GM19452 (cell line): ENCODE measurements at regions not wholly inside any gene's neighbourhood (a gene's known extent, or its start where the extent isn't known, plus 50 kb on each side); places are given as distances from the start of the nearest gene placed in this dataset.

Experiments
- ATAC-seq: cut with Tn5 transposase; IDR thresholded peaks from one replicate; pipeline ENCODE4 v1.9.1; 2021; ENCODE audit not compliant: unreplicated experiment

DNA sequence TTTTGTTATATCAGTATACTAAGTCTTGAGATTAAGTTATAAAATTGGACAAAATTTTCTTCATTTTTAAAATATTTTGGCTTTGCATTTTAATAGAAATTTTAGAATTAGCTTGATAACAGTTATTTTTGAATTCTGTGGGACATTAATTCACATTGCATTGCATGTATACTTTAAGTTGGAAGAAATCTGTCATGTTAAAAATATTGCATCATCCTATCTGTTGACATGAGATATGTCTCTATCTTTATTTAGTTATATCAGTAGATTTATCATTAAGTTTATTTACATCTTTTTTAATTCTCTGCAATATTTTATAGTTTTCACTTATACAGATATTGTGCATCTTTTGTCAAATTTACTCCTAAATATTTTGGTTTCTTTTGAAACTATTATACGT, 904.6 kb upstream of the NR2F2 start:
- ATAC-seq, result no peak

DNA sequence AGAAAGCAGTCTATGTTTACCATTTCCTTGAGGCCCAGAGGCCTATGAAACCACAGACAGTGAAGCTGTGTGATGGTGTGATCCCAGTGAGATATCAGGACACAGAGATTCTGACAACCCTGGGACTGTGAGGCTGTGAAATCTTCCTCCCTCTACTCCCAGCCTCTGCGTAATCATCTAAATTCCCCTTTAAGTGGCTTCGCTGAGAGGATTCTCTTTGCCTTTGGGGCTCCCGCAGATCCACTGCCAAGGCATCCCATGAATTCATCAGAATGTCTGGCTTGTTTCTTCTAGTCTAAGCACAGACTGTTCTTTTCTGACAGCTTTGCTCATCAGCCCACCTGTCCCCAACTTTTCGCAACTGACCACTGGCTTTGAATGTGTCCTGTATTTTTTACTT, 901.2 kb upstream of the NR2F2 start:
- no peak for ATAC-seq

DNA sequence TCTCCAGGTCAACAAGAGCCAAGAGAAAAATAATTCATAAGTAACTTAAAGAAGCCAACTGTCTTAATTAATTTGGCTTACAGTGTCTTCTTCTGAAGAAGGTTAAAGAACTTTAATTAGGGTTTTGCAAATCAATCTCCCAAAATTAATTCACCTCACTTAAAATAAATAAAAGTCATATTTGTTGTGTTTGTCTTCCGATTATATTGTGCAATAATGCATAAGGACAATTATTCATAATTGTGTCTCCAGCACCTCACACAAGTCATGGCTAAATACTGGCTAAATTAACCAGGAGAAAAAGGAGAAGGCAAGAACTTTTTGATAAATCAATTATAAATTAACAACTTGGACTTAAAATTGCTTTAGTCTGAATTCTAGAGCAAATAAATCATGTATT, 899.0 kb upstream of the NR2F2 start:
- no peak for ATAC-seq

GRCh38 chr15:95432878-95433405, 897.6 kb upstream of the NR2F2 start:
- ATAC-seq, result no peak

DNA sequence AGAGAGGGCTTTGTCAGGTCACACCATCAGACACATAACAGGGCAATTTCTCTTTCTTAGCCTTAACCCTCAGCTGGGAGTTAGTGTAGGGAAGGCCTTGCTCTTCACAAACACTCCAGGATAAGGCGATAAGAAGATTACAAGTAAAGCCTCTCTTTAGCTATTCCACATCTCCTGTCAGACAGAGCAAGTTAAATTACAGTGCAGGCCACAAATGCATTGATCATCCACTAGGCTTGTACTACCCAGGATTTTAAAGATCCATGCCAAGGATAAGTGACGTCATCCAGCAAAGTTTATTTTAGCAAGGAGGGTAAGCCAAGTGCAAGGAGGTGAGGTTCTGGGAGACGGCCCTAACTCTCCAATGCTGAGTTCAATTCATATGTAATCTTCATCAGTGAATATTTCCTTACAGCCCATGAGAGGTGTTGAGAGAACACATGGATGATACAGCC, 890.6 kb upstream of the NR2F2 start:
- no peak for ATAC-seq

- no peak for ATAC-seq
Observed at GRCh38 chr15:95440712-95441111, 889.8 kb upstream of the NR2F2 start.

GRCh38 chr15:95442107-95442719, 888.3 kb upstream of the NR2F2 start:
- no peak for ATAC-seq

DNA sequence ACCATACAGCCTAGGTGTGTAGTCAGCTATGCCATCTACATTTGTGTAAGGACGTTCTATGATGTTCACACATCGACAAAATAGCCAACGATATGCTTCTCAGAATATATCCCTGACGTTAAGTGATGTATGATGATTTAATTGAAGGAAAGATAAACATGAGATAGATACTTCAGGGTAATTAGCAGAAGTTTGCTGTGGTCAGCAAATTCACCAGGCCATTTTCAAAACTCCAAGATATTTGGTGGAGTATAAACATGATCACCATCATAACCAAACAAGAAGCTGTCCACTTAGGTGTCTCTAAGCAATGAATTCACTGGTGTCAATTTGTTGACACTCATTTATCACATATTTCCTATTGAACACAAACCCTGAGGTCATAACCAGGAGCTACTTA, 885.6 kb upstream of the NR2F2 start:
- no peak for ATAC-seq

DNA sequence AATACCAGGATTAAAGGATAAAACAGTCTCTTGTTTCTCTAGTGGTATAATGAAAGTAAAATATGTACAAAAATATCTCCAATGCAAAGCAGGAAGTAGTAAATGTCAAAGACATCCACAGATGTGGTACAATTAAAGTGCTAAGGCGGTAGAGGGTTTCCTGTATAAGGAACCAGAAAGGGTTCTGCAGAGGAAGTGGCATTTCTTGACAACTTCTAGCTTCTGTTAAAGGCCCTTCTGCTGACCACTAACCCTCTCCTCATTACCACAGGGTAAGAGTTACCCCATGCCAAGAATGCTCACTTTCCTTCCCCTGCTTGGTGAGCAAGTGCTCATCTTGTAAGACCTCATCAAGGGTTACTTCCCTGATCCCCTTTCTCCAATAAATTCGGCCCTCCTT, 883.6 kb upstream of the NR2F2 start:
- ATAC-seq, result no peak

- no peak for ATAC-seq
Observed at GRCh38 chr15:95447486-95447885, 883.0 kb upstream of the NR2F2 start.

DNA sequence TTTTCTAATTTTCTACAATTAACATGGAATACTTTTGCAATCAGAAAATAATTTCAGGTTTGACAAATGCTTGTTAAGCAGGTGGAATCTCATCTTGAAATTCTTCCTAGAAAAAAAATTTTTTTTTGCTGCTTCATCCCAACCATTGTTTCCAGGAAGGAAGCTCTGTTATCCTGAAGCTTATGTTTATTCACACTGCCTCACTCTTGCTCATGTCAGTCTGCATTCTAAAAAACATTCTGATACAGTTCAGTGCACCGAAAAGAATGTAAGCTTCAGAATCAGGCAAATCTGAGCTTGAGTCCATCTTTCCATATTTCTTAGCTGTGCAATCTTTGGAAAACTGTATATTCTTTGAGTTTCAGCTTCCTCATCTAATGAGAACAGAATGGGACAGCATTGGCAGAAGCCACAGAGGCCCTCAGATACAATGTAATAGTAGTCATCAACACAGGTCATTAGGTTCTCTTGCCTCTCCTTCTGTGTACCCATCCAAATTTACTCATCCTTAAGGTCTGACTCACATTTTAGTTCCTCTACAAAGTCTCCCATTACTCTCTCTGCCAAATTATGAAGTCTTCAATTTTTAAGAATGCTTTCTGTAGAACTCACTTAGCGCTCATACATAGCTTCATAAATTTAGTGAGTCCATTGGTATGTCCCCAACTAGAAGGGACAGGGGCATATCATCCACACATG, 881.8 kb upstream of the NR2F2 start:
- no peak for ATAC-seq

DNA sequence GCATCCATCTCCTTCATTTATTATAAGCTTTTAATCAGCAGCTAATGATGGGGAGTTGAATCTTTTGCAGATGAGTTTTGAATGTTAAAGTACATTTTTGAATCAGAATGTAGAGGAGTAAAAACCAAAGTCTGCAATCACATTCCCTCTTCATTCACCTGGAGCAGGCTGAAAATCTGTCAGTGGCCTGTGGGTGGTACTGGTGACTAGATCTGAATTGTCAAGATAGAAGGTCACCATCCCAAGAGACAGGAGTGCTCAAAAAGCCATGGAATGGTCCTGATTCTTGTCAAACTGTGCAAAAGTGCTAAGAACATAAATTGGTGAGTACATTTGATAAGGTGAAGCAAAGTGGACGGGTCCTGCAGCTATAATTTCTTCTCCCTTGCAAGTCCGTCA, 881.3 kb upstream of the NR2F2 start:
- no peak for ATAC-seq

DNA sequence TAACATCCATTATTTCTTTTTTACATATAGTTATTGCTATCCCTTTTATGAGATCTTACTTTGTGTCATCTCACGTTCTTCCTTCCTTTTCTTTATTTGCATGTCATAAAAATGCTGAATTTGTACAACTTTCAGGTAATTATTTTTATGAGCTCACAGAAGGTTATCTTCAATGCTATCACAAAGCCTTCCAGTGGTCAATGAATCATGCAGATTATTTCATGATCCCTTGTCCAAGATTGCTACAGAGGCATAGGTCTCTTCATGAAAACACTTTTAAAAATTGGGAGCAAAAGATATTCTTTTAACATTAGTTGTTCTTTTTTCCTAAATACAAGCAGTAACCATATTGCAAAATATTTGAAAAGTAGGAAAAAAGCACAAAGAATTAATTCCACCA, 880.1 kb upstream of the NR2F2 start:
- no peak for ATAC-seq

DNA sequence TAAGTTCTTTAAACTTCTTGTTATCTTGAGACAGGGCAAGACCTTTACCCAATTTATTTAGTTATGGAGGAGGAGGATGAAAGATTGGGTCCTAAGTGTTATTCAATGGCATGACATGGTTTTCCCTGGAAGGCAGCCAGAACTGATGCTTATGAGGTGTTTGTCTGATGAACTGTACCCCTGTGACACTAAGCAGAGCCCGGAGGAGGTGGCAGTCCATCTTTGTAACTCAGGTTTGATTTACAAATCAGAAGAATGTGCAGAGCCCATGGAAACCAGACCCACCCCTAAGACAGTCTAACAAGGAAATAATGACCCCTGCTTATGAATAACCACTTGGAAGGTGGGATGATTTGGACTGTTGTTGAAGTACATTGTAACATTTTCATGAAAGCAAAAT, 878.6 kb upstream of the NR2F2 start:
- ATAC-seq, result no peak

DNA sequence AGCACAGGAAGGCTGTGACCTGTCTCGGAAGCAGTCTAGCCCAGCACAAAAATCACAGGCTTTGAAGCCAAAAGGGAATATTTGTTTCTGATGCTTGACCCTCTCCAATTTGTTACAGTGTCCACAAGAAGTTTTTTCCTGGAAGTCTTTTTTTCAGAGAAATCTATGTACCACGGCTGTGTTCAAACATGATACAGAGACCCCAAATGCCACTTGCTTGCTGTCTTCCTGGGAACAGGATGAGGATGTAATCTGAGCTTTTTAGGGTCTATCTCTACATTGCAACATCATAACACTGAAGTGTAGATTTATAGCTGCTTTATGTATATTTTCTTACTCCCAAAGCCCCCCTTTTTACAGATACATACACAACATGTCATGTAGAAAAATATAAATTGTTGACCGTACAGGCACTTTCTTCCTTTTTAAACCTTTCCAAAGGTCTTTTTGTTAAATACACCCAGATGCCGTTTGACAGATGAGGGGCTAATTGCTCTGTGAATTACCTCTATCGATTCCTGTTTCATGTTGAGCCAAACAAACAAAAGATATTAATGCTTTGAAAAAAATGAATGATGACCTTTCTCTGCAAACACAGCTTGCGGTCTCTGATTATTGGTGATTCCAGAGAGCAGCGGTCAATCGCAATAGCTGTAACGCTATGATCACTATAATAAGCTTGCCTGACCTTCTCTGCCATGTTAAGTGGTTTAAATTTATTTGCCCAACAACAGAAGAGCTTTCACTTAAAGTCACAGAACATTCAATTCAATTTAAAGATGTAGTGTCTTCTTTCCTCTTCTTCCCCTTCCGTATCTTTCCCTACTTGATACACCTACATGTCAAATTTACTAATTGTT, 875.9 kb upstream of the NR2F2 start:
- ATAC-seq, result no peak

GRCh38 chr15:95457520-95457919, 873.0 kb upstream of the NR2F2 start:
- ATAC-seq, result no peak

DNA sequence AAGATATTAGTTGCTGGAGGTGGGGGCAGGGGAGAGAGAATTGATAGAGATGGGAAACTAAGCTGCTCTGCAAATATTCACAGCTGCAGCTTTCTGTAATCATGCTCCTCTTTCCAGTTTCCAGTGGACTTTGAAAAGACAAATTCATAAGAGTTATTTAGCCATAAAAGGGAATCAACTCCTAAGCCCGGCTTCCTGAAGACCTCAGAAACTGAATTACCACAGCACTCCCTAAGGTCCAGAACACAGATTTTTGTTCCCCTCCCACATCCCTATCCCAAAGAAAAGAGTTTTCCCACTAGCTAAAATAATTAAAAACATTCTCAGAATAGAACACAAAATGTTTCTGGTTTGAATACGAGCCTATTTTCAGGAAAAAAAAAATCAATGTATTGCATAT, 871.8 kb upstream of the NR2F2 start:
- ATAC-seq, result no peak

- no peak for ATAC-seq
Observed at GRCh38 chr15:95459273-95459672, 871.2 kb upstream of the NR2F2 start.

- ATAC-seq, result no peak
Observed at GRCh38 chr15:95464509-95464908, 866.0 kb upstream of the NR2F2 start.

GRCh38 chr15:95468820-95469219, 861.7 kb upstream of the NR2F2 start:
- ATAC-seq, result no peak

- ATAC-seq, result no peak
Observed at GRCh38 chr15:95469496-95470000, 861.0 kb upstream of the NR2F2 start.

- no peak for ATAC-seq
Observed at GRCh38 chr15:95470529-95470928, 860.0 kb upstream of the NR2F2 start.
